Glomerular visceral epithelial cell (primary cell): ENCODE measurements at regions not wholly inside any gene's neighbourhood (a gene's known extent, or its start where the extent isn't known, plus 50 kb on each side); places are given as distances from the start of the nearest gene placed in this dataset.
A peak's percentile ranks its signal among the peaks of the same experiment; 100 is the strongest.

Experiments used
- DNase-seq: peaks from one replicate; pipeline ENCODE4 v3.0.0-alpha.2; 2016; ENCODE audit errors: extremely low spot score

DNA sequence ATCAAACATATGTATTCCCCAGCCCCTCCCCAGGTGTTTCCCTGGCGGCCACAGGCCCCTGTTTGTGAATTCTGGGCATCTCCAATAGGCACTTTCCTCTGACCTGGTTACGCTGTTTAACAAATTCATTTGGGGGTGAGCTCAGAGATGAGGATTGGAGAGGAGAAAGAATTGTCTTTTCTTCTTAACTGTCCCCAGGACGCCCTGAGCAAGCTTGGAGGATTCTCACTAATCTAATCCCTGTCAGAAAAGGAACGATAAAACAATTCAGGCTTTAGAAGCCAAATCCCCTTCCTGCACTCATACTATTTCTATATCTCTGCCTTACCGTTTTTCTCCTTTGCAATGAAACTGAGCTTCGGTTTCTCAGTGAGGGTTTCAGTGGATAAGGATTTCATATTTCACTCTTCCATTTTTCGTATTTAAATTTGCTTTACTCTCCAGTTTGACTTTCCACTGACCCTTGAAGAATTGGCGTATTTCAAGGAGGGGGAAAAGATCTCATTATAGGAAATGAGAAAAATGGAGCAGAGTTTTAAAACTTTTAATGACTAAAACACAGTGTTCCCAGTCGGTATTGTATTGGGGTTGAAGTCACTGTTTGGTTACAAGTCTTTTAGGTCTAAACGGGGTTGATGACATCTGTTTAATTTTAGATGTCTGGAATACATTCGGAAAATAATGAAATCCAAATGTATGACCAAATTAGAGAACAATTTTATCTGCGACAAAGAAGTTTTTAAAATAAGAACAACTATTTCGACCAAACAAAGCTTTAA, 180.1 kb downstream of the MACROH2A1 start:
- DNase-seq = no peak

GRCh38 chr5:135218486-135218755, 180.6 kb downstream of the MACROH2A1 start:
- DNase-seq = no peak

GRCh38 chr5:135217669-135218485, 181.2 kb downstream of the MACROH2A1 start:
- DNase-seq = no peak

DNA sequence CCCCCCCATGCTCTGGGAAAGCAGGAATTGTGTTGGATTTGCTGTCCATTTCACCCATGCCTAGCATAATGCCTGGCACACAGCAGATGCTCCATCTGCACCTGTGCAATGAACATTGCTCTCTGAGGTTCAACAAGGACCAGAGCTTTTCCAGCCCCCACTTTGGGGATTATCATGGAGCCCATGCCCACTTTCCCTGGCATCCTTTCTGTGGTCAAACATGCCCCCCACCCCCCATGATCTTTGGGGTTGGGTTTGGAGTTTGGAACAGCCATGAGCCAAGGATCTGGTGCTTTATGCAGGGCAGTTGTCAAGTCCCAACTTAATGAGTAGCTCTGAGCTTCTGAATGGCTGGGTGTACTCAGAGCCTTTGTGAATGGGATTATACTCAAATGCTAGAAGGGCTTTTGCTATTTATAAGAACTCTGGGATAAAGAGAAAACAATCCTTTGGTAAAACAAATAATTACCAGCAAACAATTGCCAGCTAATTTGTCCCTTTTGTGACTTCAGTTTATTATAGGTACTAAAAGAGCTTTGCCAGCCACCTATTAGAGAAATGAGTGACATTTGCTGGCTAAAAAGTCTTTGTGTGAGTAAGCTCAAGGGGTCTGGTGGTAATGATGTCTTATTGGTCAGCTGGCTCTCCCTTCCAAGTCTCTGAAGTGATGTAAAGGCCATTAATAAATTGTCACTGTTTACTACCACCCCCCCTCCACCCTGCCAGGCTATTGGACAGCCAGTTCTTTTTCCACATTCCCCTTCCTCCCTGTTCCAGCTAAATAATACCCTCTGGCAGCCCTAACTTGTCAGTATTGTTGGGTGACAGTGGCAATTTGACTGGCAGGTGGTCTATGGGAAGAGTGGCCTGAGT, 182.3 kb downstream of the MACROH2A1 start:
- DNase-seq = no peak

- no peak for DNase-seq
Observed at GRCh38 chr5:135215617-135216470, 181.8 kb upstream of the PITX1 start.

DNA sequence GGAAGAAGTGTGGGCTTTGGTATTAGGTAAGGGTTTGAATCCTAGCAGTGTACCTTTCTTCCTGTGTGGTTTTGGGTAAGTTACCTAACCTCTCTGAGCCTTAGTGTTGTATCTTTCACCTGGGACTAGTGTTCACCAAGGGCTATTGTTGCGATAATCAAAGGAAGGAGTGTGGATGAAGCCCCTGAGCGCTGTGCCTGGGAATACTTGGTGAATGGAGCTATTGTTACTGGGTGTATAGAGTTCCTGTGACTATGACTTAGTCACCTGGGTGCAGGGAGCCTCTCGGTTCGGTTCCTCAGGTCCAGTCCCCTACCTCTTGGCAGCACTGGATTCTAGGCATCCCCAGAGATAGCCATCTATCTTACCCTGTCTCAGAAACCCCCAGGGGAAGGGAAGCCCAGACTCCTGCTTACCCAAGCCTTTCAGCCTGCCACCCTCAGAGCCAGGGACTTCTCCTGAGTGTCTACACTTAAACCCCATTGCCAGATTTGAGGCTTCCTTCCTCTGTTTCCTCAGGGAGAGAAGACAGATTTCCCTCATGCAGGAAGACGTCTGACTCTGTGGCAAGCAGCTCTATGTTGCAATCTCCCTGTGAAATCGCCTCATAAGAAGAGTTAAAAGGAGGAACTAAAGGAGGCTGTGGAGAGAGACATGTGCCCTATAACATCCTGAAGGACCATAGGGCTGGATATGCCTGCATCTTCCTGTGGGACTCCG, 181.0 kb upstream of the PITX1 start:
- DNase-seq = no peak

DNA sequence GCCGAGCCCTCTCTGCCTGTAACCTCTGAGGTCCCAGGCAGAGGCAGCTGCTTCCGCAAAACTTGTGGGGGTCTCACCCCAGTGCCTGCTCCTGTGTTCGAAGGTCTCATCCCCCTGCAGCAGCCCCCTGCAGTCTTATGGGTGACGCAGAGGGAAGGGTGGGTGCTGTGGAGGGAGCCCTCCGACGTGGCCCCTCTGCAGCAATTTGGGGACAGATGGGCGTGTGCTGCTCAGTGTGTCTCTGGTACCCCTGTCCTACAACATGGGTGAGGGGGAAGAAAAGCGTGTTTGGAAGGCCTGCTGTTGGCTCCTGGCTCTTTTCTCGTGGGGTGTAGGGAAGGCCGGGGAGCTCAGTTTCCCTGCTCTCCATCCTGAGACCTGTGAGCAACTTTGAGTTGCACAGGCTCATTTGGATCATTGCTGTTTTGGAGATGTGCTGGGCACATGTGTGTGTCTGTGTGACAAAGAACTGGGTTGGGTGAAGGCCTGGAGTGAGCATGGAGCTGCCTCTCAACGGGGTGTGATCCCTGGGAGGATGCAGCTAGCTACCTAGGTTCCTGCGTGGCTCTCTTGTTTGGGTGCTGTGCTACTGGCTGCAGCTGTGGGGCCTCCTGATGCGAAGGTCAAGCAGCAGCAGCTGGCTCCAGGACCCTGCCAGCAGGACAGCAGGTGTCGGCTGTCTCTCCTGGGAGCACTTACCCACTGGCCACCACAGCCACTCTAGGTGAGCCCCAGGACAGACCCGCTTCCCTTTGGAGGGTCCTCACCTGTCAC, 179.6 kb upstream of the PITX1 start:
- no peak for DNase-seq

GRCh38 chr5:135213027-135213386, 179.0 kb upstream of the PITX1 start:
- DNase-seq = no peak

DNA sequence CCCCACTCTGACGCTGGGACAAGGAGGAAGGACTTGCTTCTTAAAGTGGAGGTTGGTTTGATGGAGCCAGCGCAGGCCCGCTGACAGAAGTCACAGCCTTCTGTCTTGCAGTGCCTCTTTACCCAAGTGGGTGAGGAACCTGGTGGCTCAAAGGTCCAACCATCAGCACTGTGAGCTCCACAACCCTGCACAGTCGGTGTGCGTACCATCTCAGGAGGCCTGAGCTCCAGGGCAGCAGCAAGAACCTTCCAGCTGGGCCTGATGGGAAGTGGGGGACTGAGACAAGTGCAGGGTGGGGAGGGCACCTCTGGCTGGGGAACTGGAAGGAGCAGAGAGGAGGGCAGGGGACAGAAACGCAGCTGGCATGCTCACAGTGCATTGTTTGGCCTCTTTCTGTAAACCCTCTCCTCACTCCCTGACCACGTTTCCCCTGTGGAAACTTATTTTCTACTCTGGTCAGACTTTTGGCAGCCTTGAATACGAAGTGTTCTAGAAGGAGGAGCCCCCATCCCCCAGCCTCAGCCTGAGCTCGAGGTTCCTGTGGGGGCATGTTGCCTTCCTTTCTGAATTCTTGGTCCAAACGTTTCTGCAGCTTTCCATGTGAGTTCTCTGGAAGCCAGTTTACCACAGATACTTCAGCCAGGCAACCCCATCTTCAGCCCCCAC, 178.5 kb upstream of the PITX1 start:
- no peak for DNase-seq

DNA sequence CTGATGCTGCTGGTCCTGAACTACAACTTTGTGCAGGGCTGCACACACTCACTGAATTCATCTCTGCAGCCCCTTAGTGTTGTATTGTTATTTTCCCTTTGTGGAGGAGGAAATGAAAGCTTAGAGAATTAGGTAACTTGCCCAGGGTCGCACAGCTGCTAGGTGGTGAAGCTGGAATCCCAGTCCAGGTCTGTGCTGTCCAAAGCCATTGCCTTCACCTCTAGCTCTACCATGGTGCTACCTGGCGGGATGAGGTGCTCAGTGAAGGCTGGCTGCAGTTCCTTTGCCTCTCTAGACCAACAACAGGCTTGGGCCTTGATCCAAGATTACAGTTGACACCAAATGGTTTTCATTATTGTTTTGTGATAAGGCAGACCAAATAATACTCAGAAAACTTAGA, 177.8 kb upstream of the PITX1 start:
- no peak for DNase-seq

- DNase-seq = no peak
Observed at GRCh38 chr5:135211083-135211790, 177.2 kb upstream of the PITX1 start.

DNA sequence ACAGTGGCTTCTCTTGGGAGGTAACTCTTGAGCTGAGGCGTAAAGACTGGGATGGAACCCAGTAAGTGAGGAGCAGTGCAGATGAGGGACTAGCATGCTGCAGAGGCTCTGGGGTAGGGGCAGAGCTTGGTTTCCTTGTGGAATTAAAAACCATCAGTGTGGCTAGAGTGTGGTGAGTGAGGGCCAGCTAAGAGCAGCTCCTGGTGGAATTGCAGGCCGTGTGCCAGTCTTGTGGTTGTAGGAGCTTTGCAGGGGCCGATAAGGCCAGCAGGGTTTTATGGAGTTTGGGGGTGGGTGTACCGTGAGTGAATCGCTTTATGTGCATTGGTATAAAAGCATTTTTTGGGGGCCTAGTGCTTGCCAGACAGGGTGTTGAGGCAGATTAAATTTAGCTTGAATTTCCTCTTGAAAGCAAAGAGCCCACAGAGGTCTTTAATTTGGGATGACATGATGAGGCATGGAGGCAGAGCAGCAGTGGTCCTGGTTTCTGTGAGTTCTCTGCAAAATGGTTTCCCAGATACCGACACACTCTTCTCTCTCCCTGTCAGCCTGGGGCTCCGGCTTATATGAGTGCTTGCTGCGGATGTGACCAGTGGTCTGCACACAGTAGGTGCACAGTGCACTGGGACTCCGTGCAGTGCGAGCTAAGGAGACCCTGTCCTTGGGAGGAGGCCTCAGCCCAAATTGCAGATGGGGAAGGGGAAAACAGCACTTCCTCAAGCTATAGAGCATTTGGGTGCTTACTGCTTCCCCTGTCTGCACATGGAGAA, 176.4 kb upstream of the PITX1 start:
- DNase-seq = peak; percentile 11

DNA sequence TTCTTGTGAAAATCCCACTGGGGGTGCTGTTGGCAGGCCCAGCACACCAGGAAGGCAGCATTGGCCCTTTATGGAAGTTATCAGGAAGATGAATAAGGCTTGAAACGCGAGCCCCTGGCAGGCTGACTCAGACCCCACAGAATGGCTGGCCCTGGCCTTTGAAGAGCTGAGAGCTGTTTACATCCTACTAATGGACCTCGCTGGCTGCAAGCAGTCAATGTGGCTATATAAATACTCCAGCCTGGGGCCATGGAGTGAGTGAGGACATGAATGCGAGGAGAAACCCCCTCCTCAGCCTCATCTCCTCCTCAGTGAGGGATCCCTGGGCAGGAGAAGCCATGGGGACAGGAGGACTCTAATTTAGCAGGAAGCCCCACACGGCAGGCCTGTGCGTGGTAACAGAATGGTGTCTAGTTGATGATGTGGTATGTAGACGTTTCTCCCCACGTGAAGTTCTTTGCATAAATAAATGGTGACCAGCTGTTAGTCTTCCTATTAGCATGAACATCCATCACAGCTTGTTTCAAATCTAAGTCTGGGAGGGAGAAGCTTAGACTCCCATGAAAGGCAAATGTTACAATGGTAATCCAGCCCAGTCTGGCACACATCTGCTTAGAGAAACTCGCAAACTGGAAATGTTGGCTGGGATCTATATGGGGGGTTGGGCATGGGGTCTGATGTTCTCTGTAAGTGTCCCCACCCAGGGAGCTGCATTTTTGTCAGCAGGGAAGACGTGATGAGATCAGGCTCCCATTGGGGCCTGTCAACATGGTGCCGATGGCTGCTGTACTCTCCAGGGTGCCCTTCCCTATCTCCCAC, 175.1 kb upstream of the PITX1 start:
- peak; percentile 85 for DNase-seq

DNA sequence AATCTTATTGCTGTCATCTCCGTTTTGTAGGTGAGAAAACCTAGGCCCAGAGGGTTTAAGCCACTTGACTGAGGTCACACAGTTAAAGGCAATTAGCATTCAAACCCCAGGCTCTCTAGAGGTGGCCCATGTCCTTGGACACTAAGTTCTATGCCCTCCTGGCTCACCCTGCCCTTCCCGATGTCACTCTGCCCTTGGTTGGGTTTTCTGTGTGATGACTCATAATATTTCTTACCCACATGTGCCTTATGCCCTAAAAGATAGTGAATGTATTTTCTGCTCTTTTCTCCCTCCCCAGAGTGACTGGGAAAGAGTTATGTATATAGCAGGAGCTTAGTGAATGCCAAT, 174.5 kb upstream of the PITX1 start:
- no peak for DNase-seq

GRCh38 chr5:135207866-135208265, 173.8 kb upstream of the PITX1 start:
- DNase-seq = no peak

DNA sequence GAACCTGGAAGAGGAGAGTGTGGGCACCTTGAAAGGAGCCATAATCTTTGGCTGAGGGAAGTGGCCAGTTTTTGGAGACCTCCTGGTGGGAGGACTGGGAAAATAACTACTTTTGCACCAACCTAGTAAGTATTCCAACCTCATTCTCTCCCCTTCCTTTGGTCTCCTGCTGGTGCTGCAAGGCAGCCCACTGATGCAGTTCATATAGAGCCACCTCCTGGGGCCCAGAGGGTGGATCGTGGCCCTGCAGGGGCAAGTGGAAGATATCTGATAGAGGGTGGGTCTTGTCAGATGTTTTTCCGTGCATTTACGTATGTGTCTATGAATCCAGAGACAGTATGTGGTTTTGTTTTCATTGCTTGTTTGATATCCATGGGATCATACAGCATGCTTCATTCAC, 172.8 kb upstream of the PITX1 start:
- DNase-seq = no peak

- no peak for DNase-seq
Observed at GRCh38 chr5:135205632-135206349, 171.8 kb upstream of the PITX1 start.
